ENCODE measurements at regions not wholly inside any gene's neighbourhood (a gene's known extent, or its start where the extent isn't known, plus 50 kb on each side); places are given as distances from the start of the nearest gene placed in this dataset.

GRCh38 chr3:161156936-161157335, 51.8 kb upstream of the B3GALNT1 start:
- DNase-seq (ENCODE audit: low read depth): no peak
- TF ChIP-seq CTCF (IDR thresholded peaks at IDR 0.05; ENCODE audit: low read length, missing control alignments): no peak
- no peak overlapping the region for H3K4me3 ChIP-seq (replicated peaks; ENCODE audit: low read depth, low read length)

DNA sequence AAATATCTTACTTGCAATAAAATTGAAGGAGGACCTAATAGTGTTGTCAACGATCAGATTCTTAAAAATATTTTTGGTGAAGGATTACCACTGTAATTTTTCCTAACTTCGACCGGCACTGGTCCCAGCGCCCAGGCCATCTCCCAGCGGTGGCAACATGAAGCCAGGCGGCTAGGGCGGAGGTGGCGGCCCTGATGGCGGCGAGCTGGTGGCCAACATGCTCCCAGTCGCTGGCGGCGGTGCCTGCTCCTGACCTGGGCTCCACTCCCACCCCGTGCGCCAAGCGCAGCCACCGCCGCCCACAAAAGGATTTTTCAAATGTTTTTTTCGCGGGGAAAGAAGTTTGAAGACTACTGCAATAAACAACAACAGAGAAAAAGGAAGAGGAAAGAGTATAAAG, 56.5 kb upstream of the B3GALNT1 start:
- TF ChIP-seq CTCF (IDR thresholded peaks at IDR 0.05; ENCODE audit: low read length, missing control alignments): no peak
- DNase-seq (ENCODE audit: low read depth): no peak
- H3K4me3 ChIP-seq (replicated peaks; ENCODE audit: low read depth, low read length): no peak overlapping the region

DNA sequence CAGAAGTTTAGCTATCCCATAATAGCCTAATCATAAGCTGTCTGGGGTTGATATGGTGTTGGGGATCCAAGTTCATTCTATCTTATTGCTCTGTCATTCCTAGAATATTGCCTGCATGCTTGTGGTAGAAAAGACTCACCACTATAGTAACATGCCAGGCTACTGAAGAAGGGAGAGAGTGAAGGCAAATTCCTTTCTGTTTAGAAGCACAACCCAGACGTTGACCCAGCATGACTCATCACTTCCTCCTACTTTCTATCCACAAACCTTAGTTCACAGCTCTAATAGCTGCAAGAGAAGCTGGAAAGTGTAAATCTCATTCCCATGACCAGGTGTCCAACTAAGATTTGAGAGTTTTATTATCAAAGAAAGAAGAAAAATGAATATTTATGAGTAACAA, 57.8 kb upstream of the NMD3 start:
- DNase-seq (ENCODE audit: low read depth): peak; percentile 93
- H3K4me3 ChIP-seq (replicated peaks; ENCODE audit: low read depth, low read length): no peak overlapping the region
- TF ChIP-seq CTCF (IDR thresholded peaks at IDR 0.05; ENCODE audit: low read length, missing control alignments): no peak

DNA sequence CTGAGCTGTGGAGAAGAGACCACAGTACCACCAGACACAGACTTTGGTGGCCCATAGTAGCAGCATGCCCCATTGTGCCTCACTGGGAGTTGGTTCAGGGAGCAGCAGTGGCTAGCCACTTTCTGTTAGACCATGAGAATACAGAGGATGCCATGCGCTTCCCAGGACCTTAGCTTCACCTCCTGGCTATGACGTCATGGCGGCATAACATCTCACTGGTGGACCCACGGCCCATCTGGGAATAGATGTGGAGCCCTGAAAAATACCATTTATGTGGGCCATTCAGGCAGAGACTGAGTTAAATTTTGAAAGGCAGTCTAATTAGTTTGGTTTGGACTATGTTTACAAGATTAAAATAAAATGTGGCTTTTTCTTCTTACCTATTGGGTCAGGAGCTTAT, 55.1 kb upstream of the NMD3 start:
- TF ChIP-seq CTCF (IDR thresholded peaks at IDR 0.05; ENCODE audit: low read length, missing control alignments): no peak
- DNase-seq (ENCODE audit: low read depth): no peak
- H3K4me3 ChIP-seq (replicated peaks; ENCODE audit: low read depth, low read length): no peak overlapping the region

GRCh38 chr3:161171113-161171512, 50.0 kb upstream of the NMD3 start:
- DNase-seq (ENCODE audit: low read depth): peak; percentile 86
- no peak for TF ChIP-seq CTCF (IDR thresholded peaks at IDR 0.05; ENCODE audit: low read length, missing control alignments)
- H3K4me3 ChIP-seq (replicated peaks; ENCODE audit: low read depth, low read length): no peak overlapping the region

Data from fibroblast of pulmonary artery (primary cell).